ENCODE measurements at regions not wholly inside any gene's neighbourhood (a gene's known extent, or its start where the extent isn't known, plus 50 kb on each side); places are given as distances from the start of the nearest gene placed in this dataset.

DNA sequence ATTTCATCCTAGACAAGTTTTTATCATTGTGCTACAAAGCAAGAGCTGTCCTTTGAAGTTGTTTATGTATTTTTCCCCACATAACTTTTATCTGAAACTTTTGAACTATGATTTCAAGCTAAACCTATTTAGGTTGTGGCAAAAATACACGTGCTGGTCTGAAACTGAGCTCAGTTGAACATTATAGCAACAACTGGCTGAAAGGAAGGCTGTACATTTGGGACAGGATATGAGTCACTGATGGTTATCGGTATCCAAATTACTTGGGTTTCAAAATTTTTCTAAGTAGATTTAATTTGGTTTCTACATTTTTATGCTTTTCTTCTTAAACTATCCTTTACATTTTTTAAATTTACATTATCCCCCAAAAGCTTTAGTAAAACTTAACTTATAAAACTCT, 627.3 kb upstream of the NUDT12 start:
- TF ChIP-seq, protein P1, sequence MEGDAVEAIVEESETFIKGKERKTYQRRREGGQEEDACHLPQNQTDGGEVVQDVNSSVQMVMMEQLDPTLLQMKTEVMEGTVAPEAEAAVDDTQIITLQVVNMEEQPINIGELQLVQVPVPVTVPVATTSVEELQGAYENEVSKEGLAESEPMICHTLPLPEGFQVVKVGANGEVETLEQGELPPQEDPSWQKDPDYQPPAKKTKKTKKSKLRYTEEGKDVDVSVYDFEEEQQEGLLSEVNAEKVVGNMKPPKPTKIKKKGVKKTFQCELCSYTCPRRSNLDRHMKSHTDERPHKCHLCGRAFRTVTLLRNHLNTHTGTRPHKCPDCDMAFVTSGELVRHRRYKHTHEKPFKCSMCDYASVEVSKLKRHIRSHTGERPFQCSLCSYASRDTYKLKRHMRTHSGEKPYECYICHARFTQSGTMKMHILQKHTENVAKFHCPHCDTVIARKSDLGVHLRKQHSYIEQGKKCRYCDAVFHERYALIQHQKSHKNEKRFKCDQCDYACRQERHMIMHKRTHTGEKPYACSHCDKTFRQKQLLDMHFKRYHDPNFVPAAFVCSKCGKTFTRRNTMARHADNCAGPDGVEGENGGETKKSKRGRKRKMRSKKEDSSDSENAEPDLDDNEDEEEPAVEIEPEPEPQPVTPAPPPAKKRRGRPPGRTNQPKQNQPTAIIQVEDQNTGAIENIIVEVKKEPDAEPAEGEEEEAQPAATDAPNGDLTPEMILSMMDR (IDR thresholded peaks at IDR 0.05): no peak
- Histone ChIP-seq H3K9me3 (no peaks in the 10 kb centered on the region), H3K27ac (no peak overlapping the region), H3K36me3 (no peaks in the 10 kb centered on the region), H3K4me1 (no peaks in the 10 kb centered on the region), H3K27me3 (no peaks in the 10 kb centered on the region), H3K4me3 (no peak overlapping the region)
- no peak for DNase-seq (ENCODE audit: low spot score in 2 of 2)
- intact Hi-C loops (cut with DNase I): no loop called here

DNA sequence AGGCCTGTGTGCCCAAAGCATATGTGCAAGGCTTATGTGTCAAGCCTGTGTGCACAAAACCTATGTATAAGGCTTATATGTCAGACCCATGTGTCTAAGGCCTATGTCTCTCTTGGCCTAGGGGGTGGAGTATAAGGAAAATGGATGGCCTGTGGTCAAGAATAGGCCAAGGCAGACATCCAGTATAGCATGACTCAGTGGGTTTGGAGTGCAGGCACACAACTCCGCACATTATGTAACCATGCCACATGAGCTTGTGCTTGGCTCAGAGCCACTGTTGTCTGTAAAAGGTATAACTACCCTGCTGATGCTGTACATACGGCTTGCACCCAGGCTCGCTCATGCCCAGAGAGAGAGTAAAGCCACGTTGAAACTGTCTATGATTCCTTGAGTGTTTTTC, 626.4 kb upstream of the NUDT12 start:
- DNase-seq (ENCODE audit: low spot score in 2 of 2): no peak
- intact Hi-C loops (cut with DNase I): no loop called here
- no peaks in the 10 kb centered on the region for H3K27me3 ChIP-seq
- H3K4me1 ChIP-seq: no peaks in the 10 kb centered on the region
- H3K9me3 ChIP-seq: no peaks in the 10 kb centered on the region
- H3K36me3 ChIP-seq: no peaks in the 10 kb centered on the region
- TF ChIP-seq, protein P1 (IDR thresholded peaks at IDR 0.05): no peak
- H3K4me3 ChIP-seq: no peak overlapping the region
- H3K27ac ChIP-seq: no peak overlapping the region

DNA sequence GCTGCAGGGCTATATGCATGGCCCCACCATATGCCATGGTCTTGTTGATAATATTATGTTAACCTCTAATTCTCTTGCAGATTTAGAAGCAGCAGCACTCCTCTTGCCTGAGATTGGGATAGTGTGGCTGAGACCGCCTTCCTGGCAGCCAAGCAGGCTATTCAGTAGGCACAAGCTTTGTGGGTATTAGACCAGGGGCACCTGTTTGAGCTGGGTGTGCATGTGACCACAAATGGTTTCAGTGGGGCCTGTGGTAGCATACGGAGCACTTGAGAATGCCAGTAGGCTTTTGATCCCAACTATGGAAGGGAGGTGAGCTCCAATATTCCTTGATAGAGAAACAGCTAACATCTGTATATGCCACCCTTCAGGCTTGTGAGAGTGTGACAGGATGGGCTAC, 625.1 kb upstream of the NUDT12 start:
- DNase-seq (ENCODE audit: low spot score in 2 of 2): no peak
- Histone ChIP-seq H3K27ac (no peak overlapping the region), H3K9me3 (no peaks in the 10 kb centered on the region), H3K36me3 (no peaks in the 10 kb centered on the region), H3K27me3 (no peaks in the 10 kb centered on the region), H3K4me1 (no peaks in the 10 kb centered on the region), H3K4me3 (no peak overlapping the region)
- TF ChIP-seq, protein P1 (IDR thresholded peaks at IDR 0.05): no peak
- intact Hi-C loops (cut with DNase I): no loop called here

DNA sequence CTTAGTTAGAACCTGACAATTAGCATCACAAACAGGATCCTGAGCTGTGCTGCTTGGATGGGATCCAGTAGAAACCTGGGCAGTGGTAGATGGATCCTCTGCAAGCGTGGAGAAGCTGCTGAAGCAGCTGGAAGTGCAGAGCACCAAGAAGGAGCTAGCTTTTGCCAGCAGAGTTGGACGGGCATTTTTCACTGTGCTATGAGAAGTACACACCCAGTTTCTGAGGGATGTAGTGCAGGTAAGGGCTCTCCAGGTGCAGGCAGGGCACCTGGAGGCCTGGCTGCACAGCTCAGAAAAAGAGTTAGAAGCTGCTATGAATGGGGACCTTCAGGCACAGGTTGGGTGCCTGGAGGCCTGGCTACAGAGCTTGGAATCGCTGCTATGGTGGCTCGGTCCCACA, 623.9 kb upstream of the NUDT12 start:
- no peaks in the 10 kb centered on the region for H3K9me3 ChIP-seq
- intact Hi-C loops (cut with DNase I): no loop called here
- no peak overlapping the region for H3K4me3 ChIP-seq
- H3K27me3 ChIP-seq: no peaks in the 10 kb centered on the region
- no peaks in the 10 kb centered on the region for H3K4me1 ChIP-seq
- no peak overlapping the region for H3K27ac ChIP-seq
- no peaks in the 10 kb centered on the region for H3K36me3 ChIP-seq
- TF ChIP-seq, protein P1 (IDR thresholded peaks at IDR 0.05): no peak
- DNase-seq (ENCODE audit: low spot score in 2 of 2): no peak

DNA sequence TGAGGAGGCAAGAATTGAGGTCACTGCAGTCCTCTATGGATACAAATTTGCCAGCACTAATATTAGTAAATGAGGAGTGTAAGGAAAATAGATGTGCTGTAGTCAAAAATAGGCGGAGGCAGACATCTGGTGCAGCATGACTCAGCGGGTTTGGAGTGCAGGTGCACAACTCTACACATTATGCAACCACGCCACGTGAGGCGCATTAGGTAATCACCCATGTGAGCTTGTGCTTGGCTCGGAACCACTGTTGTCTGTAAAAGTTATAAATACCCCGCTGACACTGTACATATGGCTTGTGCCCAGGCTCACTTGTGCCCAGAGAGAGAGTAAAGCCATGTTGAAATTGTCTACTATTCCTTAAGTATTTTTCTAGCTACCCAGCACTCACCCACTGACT, 623.5 kb upstream of the NUDT12 start:
- TF ChIP-seq, protein P1 (IDR thresholded peaks at IDR 0.05): no peak
- H3K27me3 ChIP-seq: no peaks in the 10 kb centered on the region
- DNase-seq (ENCODE audit: low spot score in 2 of 2): no peak
- H3K36me3 ChIP-seq: no peaks in the 10 kb centered on the region
- no peaks in the 10 kb centered on the region for H3K4me1 ChIP-seq
- H3K9me3 ChIP-seq: no peaks in the 10 kb centered on the region
- H3K4me3 ChIP-seq: no peak overlapping the region
- intact Hi-C loops (cut with DNase I): no loop called here
- no peak overlapping the region for H3K27ac ChIP-seq

DNA sequence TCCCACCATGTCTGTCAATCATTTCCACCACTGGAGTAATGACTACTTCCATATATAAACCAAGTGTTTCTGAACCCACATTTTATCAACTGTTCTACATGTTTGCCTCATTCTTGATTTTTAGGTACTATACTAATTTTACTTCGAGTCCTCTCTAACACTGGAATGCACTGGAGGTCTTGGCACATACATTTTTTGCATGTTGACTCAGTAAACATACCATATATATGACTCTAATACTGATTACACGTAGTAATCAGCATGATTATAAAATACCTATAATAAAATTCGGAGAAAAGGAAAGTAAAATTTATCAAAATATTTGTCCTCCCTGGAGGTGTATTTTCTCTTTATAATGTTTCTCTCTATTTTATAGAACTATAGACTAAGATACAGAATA, 621.7 kb upstream of the NUDT12 start:
- DNase-seq (ENCODE audit: low spot score in 2 of 2): no peak
- Histone ChIP-seq H3K4me3 (no peak overlapping the region), H3K36me3 (no peaks in the 10 kb centered on the region), H3K9me3 (peaks cover 0 to 5% of the 10 kb centered on the region in 2 donors), H3K4me1 (no peaks in the 10 kb centered on the region), H3K27ac (no peak overlapping the region), H3K27me3 (no peaks in the 10 kb centered on the region)
- intact Hi-C loops (cut with DNase I): no loop called here
- TF ChIP-seq, protein P1 (IDR thresholded peaks at IDR 0.05): no peak

Data from ascending aorta (tissue), 2 donors.